Skeletal muscle satellite cell (primary cell): ENCODE measurements at regions not wholly inside any gene's neighbourhood (a gene's known extent, or its start where the extent isn't known, plus 50 kb on each side); places are given as distances from the start of the nearest gene placed in this dataset.
"Not testable (repeated sequence)": the region's sequence is repeated elsewhere in the genome, so short reads cannot be mapped to it uniquely, and the experiment has no call there.

ENCODE experiments used
- H3K27me3 ChIP-seq: 2 replicates; pipeline ENCODE4 v1.7.0; 2013; ENCODE audit warnings: low read length; ENCODE audit not compliant: control insufficient read depth, insufficient read depth
- H3K36me3 ChIP-seq: 2 replicates; pipeline ENCODE4 v1.7.0; 2013; ENCODE audit warnings: mild to moderate bottlenecking, control low read depth, low read length; ENCODE audit not compliant: insufficient read depth
- H3K4me1 ChIP-seq: 2 replicates; pipeline ENCODE4 v1.7.0; 2013; ENCODE audit warnings: low read length; ENCODE audit not compliant: control insufficient read depth, insufficient read depth
- H3K4me2 ChIP-seq: 2 replicates; pipeline ENCODE4 v1.7.0; 2013; ENCODE audit warnings: mild to moderate bottlenecking, low read length
- H3K4me3 ChIP-seq: 2 replicates; pipeline ENCODE4 v1.7.0; 2013; ENCODE audit warnings: low read length
- H3K9ac ChIP-seq: 2 replicates; pipeline ENCODE4 v1.7.0; 2013; ENCODE audit warnings: mild to moderate bottlenecking, low read depth, low read length, moderate library complexity
- H3K9me3 ChIP-seq: replicated peaks from 2 replicates; pipeline ENCODE4 v1.7.0; 2013; ENCODE audit warnings: mild to moderate bottlenecking, control low read depth, low read length

DNA sequence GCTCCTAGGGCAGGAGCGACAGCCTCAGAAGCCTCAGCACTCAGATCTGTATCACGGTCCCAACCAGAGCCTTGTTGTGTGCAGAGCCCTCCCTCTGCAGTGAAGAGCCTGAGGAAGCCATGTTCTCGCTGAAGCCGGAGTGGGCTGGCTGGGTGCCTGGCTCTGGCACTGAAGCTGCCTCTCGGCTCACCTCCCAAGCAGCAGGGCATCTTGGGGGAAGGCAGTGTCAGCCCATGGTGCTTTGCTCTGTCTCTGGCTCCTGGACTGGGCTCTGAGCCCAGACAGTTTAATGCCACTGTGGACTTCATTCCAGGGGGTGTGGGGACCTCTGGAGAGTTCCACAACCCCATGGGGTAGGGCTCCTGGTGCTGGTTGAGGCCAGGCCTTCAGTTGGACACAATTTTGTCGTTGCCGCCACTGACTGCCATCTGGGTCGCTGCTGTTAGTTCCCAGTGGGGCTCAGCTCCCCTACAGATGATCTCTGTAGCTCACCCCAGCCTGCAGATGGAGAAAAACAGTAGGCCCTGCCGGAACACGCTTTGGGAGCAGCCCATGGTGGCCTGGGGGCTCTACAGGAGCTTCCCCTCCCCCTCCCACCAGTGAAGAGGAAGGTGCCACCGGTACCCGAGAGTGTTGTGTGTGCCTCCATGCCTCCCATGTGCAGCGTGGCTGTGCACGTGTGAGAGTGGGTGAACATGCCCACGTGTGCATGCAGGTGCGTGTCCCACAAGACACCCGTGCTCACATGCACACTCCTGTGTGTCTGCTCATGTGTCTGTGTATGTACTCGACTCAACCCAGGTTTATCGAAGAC, 86.5 kb upstream of the B3GAT1 start:
- Histone ChIP-seq H3K9me3 (peaks cover 8% of the 10 kb centered on the region), H3K27me3 (no peaks in the 10 kb centered on the region), H3K4me1 (no peaks in the 10 kb centered on the region), H3K9ac (no peak overlapping the region), H3K4me2 (no peak overlapping the region), H3K36me3 (no peaks in the 10 kb centered on the region), H3K4me3 (no peak overlapping the region)

DNA sequence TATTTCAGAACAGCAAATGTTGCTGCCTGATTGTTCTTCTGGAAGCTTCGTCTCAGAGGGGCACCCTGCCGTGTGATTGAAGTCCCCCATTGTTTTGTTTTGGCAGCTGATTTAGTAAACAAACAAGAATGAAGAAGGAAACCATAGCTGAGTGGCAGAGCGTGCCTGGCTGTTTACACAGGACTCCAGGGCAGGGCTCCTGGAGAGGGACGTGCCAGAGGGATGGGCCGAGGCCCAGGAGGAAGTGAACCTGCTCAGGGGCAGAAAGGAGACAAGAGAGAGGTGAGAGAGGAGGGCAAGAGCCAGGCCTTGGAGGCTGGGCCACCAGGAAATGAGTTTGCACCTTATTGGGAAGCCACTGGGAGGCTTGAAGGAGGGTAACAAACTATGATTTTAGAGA, 85.5 kb upstream of the B3GAT1 start:
- H3K36me3 ChIP-seq: no peaks in the 10 kb centered on the region
- H3K27me3 ChIP-seq: no peaks in the 10 kb centered on the region
- no peak overlapping the region for H3K4me2 ChIP-seq
- no peaks in the 10 kb centered on the region for H3K4me1 ChIP-seq
- no peak overlapping the region for H3K9ac ChIP-seq
- H3K4me3 ChIP-seq: no peak overlapping the region
- H3K9me3 ChIP-seq: peaks cover 8% of the 10 kb centered on the region

DNA sequence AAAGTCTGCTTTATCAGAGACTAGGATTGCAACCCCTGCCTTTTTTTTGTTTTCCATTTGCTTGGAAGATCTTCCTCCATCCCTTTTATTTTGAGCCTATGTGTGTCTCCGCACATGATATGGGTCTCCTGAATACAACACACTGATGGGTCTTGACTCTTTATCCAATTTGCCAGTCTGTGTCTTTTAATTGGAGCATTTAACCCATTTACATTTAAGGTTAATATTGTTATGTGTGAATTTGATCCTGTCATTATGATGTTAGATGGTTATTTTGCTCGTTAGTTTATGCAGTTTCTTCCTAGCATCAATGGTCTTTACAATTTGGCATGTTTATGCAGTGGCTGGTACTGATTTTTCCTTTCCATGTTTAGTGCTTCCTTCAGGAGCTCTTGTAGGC, 84.0 kb upstream of the B3GAT1 start:
- not testable (repeated sequence) for H3K9me3 ChIP-seq, H3K27me3 ChIP-seq, H3K36me3 ChIP-seq, H3K4me3 ChIP-seq, H3K4me1 ChIP-seq, H3K9ac ChIP-seq, H3K4me2 ChIP-seq

DNA sequence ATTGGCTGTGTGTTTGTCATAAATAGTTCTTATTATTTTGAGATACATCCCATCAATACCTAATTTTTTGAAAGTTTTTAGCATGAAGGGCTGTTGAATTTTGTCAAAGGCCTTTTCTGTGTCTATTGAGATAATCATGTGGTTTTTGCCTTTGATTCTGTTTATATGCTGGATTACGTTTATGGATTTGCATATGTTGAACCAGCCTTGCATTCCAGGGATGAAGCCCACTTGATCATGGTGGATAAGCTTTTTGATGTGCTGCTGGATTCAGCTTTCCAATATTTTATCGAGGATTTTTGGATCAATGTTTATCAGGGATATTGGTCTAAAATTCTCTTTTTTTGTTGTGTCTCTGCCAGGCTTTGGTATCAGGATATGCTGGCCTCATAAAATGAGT, 82.4 kb upstream of the B3GAT1 start:
- not testable (repeated sequence) for H3K4me3 ChIP-seq, H3K36me3 ChIP-seq, H3K4me1 ChIP-seq, H3K4me2 ChIP-seq, H3K9ac ChIP-seq, H3K27me3 ChIP-seq, H3K9me3 ChIP-seq

DNA sequence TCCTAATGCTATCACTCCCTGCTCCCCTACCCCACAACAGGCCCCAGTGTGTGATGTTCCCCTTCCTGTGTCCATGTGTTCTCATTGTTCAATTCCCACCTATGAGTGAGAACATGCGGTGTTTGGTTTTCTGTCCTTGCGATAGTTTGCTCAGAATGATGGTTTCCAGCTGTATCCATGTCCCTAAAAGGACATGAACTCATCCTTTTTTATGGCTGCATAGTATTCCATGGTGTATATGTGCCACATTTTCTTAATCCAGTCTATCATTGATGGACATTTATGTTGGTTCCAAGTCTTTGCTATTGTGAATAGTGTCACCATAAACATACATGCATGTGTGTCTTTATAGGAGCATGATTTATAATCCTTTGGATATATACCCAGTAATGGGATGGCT, 80.4 kb upstream of the B3GAT1 start:
- not testable (repeated sequence) for H3K4me3 ChIP-seq, H3K27me3 ChIP-seq, H3K4me1 ChIP-seq, H3K9me3 ChIP-seq, H3K9ac ChIP-seq, H3K4me2 ChIP-seq, H3K36me3 ChIP-seq

DNA sequence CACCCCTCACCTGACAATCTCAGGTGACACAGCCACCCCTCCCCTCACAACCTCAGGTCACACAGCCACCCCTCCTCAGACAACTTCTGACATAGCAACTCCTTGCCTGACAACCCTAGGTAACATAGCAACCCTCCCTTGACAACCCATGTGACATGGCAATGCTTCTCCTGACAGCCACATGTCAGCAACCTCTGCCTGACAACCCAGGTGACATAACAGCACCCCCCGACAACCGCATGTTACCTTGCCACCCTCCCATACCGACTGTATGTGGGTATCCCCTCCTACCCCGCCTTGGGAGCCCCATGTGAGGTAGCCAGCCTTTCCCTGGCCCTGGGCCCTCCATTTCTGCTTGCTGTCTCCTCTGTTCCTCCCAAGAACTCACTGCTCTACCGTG, 77.7 kb upstream of the B3GAT1 start:
- Histone ChIP-seq H3K4me3 (no peak overlapping the region), H3K27me3 (no peaks in the 10 kb centered on the region), H3K36me3 (no peaks in the 10 kb centered on the region), H3K9me3 (peaks cover 12% of the 10 kb centered on the region), H3K4me1 (no peaks in the 10 kb centered on the region), H3K4me2 (no peak overlapping the region), H3K9ac (no peak overlapping the region)

DNA sequence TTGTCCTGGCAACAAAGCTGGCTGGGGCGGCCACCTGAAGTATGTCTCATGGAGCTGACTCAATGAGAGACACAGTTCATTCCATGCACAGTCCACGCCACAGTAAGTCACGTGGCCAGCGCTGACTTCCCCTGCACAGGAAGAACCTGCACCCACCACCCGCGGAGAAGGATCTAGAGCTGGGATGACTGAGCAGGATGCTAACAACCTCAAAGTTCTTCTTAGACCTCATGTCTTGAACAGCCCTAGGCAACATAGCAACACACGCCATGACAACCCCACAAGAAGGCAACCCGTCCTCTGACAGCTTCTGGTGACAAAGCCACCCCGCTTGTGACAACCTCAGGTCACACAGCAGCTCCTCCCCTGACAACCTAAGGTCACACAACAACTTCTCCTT, 76.9 kb upstream of the B3GAT1 start:
- no peak overlapping the region for H3K9ac ChIP-seq
- H3K27me3 ChIP-seq: no peaks in the 10 kb centered on the region
- H3K9me3 ChIP-seq: peaks cover 12% of the 10 kb centered on the region
- H3K4me2 ChIP-seq: no peak overlapping the region
- no peaks in the 10 kb centered on the region for H3K36me3 ChIP-seq
- H3K4me1 ChIP-seq: no peaks in the 10 kb centered on the region
- no peak overlapping the region for H3K4me3 ChIP-seq

DNA sequence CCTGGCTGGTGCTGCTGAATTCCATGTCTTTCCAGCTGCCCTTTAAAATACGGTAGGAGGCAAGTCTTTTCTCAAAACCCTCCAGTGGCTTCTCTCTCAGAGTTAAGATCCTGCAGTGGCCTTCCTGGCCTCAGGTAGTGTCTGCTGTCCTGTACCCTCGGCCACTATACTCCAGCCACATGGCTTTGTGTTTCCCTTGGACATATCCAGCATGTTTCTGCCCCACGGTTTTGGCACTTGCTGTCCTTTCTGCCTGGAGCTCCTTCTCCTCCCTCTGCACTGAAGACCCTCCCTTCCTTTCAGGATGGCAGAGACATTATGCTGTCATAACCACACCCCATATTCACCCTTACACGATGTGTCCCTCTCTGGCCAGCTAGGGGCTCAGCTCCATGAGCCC, 76.5 kb upstream of the B3GAT1 start:
- Histone ChIP-seq H3K4me1 (no peaks in the 10 kb centered on the region), H3K9me3 (peaks cover 12% of the 10 kb centered on the region), H3K36me3 (no peaks in the 10 kb centered on the region), H3K4me2 (no peak overlapping the region), H3K27me3 (no peaks in the 10 kb centered on the region), H3K4me3 (no peak overlapping the region), H3K9ac (no peak overlapping the region)

DNA sequence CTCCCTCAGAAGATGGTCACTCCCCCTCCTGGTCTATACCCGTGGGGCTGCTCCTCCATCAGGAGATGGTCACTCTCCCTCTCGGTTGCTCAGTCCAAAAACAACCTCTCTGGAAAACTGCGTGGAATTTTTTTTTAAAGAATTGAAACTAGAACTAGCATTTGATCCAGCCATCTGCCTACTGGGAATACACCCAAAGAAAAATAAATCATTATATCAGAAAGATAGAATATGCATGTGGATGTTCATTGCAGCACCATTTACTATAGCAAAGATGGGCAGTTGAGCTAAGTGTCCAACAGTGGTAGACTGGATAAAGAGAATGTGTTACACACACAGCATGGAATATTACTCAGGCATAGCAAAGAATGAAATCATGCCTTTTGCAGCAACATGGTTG, 75.7 kb upstream of the B3GAT1 start:
- H3K4me3 ChIP-seq: no peak overlapping the region
- no peaks in the 10 kb centered on the region for H3K4me1 ChIP-seq
- no peaks in the 10 kb centered on the region for H3K36me3 ChIP-seq
- no peaks in the 10 kb centered on the region for H3K27me3 ChIP-seq
- no peak overlapping the region for H3K9ac ChIP-seq
- no peak overlapping the region for H3K4me2 ChIP-seq
- H3K9me3 ChIP-seq: peaks cover 12% of the 10 kb centered on the region

DNA sequence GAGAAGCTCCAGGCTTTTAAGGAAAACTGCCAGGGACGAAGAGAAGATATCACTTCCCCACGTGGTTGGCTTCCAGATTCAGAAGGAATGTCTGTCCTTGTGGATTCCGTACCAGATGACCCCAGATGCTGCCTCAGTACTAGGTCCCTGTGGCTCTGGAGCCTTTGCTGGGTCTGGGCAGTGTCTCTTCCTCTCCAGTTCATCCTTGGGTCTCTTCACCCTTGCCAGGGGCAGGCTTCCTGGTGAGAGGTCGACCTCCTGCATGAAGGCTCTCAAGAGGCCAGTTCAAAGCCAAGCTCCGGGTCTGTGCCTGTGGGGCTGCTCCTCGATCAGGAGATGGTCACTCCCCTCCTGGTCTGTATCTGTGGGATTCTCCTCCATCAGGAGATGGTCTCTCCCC, 74.7 kb upstream of the B3GAT1 start:
- no peak overlapping the region for H3K4me2 ChIP-seq
- H3K9ac ChIP-seq: no peak overlapping the region
- H3K36me3 ChIP-seq: no peaks in the 10 kb centered on the region
- H3K9me3 ChIP-seq: peaks cover 16% of the 10 kb centered on the region
- no peaks in the 10 kb centered on the region for H3K27me3 ChIP-seq
- H3K4me3 ChIP-seq: no peak overlapping the region
- H3K4me1 ChIP-seq: no peaks in the 10 kb centered on the region

DNA sequence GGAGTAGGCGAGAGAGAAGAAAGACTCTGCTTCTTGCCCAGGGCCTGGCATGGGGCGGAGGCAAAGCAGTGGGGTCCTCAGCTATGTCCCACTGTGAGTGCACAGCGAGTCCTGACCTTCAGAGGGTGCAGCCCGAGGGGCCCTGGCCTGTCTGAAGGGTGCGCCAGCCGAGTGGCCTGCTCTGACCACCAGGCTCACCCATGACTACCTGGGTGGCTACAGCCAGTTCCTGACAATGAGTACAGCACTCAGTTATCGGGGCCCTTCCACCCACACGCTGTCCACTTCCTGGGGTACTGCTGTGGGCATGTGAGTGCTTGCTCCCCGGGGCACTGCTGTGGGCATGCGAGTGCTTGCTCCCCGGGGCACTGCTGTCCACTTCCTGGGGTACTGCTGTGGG, 74.1 kb upstream of the B3GAT1 start:
- Histone ChIP-seq H3K4me1 (no peaks in the 10 kb centered on the region), H3K27me3 (no peaks in the 10 kb centered on the region), H3K9ac (no peak overlapping the region), H3K4me2 (no peak overlapping the region), H3K9me3 (peaks cover 17% of the 10 kb centered on the region), H3K4me3 (no peak overlapping the region), H3K36me3 (no peaks in the 10 kb centered on the region)

DNA sequence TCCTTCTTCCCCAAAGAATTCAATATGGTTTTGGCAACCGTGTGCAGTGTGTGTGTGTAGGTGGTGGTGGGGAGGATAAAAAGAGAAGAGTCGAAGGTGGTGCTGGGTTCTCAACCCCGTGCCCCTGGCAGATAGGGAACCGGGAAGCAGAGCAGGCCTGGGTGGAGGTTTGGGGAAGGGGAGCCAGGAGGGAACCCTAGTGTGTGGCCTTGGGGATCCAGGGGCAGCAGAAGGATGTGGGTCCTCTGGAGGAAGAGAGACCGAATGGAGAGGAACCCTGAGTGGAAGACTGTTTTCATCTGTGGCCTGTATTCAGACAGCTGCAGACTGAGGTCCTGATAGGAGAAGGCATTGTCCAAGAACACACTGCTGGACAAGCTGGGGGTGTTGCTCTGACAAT, 73.3 kb upstream of the B3GAT1 start:
- Histone ChIP-seq H3K9ac (no peak overlapping the region), H3K36me3 (no peaks in the 10 kb centered on the region), H3K4me3 (no peak overlapping the region), H3K4me1 (no peaks in the 10 kb centered on the region), H3K4me2 (no peak overlapping the region), H3K27me3 (no peaks in the 10 kb centered on the region), H3K9me3 (peaks cover 19% of the 10 kb centered on the region)
